ENCODE measurements at regions not wholly inside any gene's neighbourhood (a gene's known extent, or its start where the extent isn't known, plus 50 kb on each side); places are given as distances from the start of the nearest gene placed in this dataset.

DNA sequence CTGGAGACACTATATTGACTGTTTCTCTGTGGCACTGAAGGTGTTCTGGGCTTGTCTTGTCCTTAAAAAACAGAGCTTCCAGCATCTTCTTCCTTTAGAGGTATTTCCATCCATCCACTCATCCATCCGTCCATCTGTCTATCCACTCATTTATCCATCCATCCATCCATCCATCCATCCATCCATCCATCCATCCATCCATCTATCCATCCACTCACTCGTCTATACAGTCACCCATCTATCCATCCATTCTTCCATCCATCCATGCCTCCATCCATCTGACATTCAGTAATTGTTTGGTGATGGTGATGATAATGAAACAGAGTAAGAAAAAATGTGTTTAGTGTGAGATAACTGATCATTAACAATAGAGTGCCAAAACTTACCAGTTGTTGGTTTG is 334.8 kb downstream of the NSG2 start:
- TF ChIP-seq POLR2AphosphoS5 (IDR thresholded peaks at IDR 0.05; ENCODE audit: low read depth, low read length) (no peak), TCF7L2 (IDR thresholded peaks at IDR 0.05; ENCODE audit: low read depth, low read length) (no peak)
- TF ChIP-seq, protein P1, sequence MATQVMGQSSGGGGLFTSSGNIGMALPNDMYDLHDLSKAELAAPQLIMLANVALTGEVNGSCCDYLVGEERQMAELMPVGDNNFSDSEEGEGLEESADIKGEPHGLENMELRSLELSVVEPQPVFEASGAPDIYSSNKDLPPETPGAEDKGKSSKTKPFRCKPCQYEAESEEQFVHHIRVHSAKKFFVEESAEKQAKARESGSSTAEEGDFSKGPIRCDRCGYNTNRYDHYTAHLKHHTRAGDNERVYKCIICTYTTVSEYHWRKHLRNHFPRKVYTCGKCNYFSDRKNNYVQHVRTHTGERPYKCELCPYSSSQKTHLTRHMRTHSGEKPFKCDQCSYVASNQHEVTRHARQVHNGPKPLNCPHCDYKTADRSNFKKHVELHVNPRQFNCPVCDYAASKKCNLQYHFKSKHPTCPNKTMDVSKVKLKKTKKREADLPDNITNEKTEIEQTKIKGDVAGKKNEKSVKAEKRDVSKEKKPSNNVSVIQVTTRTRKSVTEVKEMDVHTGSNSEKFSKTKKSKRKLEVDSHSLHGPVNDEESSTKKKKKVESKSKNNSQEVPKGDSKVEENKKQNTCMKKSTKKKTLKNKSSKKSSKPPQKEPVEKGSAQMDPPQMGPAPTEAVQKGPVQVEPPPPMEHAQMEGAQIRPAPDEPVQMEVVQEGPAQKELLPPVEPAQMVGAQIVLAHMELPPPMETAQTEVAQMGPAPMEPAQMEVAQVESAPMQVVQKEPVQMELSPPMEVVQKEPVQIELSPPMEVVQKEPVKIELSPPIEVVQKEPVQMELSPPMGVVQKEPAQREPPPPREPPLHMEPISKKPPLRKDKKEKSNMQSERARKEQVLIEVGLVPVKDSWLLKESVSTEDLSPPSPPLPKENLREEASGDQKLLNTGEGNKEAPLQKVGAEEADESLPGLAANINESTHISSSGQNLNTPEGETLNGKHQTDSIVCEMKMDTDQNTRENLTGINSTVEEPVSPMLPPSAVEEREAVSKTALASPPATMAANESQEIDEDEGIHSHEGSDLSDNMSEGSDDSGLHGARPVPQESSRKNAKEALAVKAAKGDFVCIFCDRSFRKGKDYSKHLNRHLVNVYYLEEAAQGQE (IDR thresholded peaks at IDR 0.05; ENCODE audit: insufficient read depth in 1 of 2, low read depth in 2 of 2, low read length in 1 of 2): no peak
- no TSS peak for BruUV-seq (replicated peaks)
- ChIA-PET CTCF (no interaction called here), POLR2A (no interaction called here)
- no peak for DNase-seq (ENCODE audit: low read depth, low spot score)
- ATAC-seq: no peak
- in situ Hi-C loops (cut with HindIII; ENCODE audit: low pct_unique_long_range_greater_than_20kb, low sequenced_read_pairs): no loop called here
- no peaks in the 10 kb centered on the region for H3K4me1 ChIP-seq (ENCODE audit: control insufficient read depth, insufficient read depth, low read length)
- no peaks in the 10 kb centered on the region for H3K36me3 ChIP-seq (ENCODE audit: control insufficient read depth, insufficient read depth, low read length)
- H3K9me3 ChIP-seq (ENCODE audit: control insufficient read depth, insufficient read depth, low read depth, low read length): no peaks in the 10 kb centered on the region
- peaks cover 2% of the 10 kb centered on the region; the same call in 1 of the 2 replicates for H3K27me3 ChIP-seq (ENCODE audit: control insufficient read depth, insufficient read depth, low read length)
- no peak overlapping the region for H3K4me3 ChIP-seq (ENCODE audit: low read depth in 2 of 2, low read length in 2 of 2)
- intact Hi-C loops (cut with micrococcal nuclease; ENCODE audit: unreplicated experiment): no loop called here
- H3K27ac ChIP-seq (ENCODE audit: low read length): no peak overlapping the region

DNA sequence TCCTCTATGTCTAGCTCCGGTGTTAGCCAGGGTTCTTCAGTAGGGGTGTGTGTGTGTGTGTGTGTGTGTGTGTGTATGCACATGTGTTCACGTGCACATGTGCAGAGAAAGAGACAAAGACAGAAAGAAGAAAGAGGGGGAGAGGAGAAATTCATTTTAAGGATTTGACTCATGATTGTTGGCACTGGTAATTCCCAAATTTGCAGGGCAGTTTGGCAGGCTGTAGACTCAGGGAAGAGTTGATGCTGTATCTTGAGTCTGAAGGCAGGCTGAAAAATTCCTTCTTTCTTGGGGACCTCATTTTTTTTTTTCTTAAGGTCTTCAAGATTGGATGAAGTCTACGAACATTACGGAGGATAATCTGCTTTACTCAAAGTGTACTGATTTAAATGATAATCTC is 335.7 kb downstream of the NSG2 start:
- no peak overlapping the region for H3K4me3 ChIP-seq (ENCODE audit: low read depth in 2 of 2, low read length in 2 of 2)
- in situ Hi-C loops (cut with HindIII; ENCODE audit: low pct_unique_long_range_greater_than_20kb, low sequenced_read_pairs): no loop called here
- POLR2A ChIA-PET: no interaction called here
- no peak for DNase-seq (ENCODE audit: low read depth, low spot score)
- TF ChIP-seq, protein P2, sequence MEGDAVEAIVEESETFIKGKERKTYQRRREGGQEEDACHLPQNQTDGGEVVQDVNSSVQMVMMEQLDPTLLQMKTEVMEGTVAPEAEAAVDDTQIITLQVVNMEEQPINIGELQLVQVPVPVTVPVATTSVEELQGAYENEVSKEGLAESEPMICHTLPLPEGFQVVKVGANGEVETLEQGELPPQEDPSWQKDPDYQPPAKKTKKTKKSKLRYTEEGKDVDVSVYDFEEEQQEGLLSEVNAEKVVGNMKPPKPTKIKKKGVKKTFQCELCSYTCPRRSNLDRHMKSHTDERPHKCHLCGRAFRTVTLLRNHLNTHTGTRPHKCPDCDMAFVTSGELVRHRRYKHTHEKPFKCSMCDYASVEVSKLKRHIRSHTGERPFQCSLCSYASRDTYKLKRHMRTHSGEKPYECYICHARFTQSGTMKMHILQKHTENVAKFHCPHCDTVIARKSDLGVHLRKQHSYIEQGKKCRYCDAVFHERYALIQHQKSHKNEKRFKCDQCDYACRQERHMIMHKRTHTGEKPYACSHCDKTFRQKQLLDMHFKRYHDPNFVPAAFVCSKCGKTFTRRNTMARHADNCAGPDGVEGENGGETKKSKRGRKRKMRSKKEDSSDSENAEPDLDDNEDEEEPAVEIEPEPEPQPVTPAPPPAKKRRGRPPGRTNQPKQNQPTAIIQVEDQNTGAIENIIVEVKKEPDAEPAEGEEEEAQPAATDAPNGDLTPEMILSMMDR (IDR thresholded peaks at IDR 0.05): no peak
- TF ChIP-seq POLR2AphosphoS5 (IDR thresholded peaks at IDR 0.05; ENCODE audit: low read depth, low read length) (no peak), SIN3A (IDR thresholded peaks at IDR 0.05; ENCODE audit: borderline replicate concordance, insufficient read depth, low read depth, low read length) (no peak), TCF7L2 (IDR thresholded peaks at IDR 0.05; ENCODE audit: low read depth, low read length) (no peak)
- TF ChIP-seq, protein P1 (IDR thresholded peaks at IDR 0.05; ENCODE audit: insufficient read depth in 1 of 2, low read depth in 2 of 2, low read length in 1 of 2): no peak
- CTCF ChIA-PET: no interaction called here
- H3K4me1 ChIP-seq (ENCODE audit: control insufficient read depth, insufficient read depth, low read length): no peaks in the 10 kb centered on the region
- no TSS peak for BruUV-seq (replicated peaks)
- no peak overlapping the region for H3K27ac ChIP-seq (ENCODE audit: low read length)
- no peak for ATAC-seq
- intact Hi-C loops (cut with micrococcal nuclease; ENCODE audit: unreplicated experiment): no loop called here
- no peaks in the 10 kb centered on the region for H3K36me3 ChIP-seq (ENCODE audit: control insufficient read depth, insufficient read depth, low read length)
- peaks cover 2% of the 10 kb centered on the region; the same call in 1 of the 2 replicates for H3K27me3 ChIP-seq (ENCODE audit: control insufficient read depth, insufficient read depth, low read length)
- H3K9me3 ChIP-seq (ENCODE audit: control insufficient read depth, insufficient read depth, low read depth, low read length): no peaks in the 10 kb centered on the region

Data from Panc1 (cell line).